CD8-positive, alpha-beta memory T cell (primary cell): ENCODE measurements at regions not wholly inside any gene's neighbourhood (a gene's known extent, or its start where the extent isn't known, plus 50 kb on each side); places are given as distances from the start of the nearest gene placed in this dataset.

ENCODE experiments used
- CTCF ChIA-PET: fragments of 350-600 bp; sonication (Branson Sonifier 250); formaldehyde crosslinking; loops from one replicate; lab custom pipeline; 2021; ENCODE audit warnings: antibody characterized with exemption; lab: Charles Lee
- POLR2A ChIA-PET: fragments of 350-600 bp; sonication (Branson Sonifier 250); formaldehyde crosslinking; loops from one replicate; lab custom pipeline; 2021; ENCODE audit warnings: antibody characterized with exemption; lab: Charles Lee
- DNase-seq, 5 donors: peaks; one replicate each; pipeline versions ENCODE4 v3.0.0 to v3.0.0-alpha.2; 2020 to 2022; ENCODE audit warnings: mixed read lengths in 1 of 5
- H3K27ac ChIP-seq: one replicate; pipeline ENCODE4 v1.7.0; 2013; ENCODE audit warnings: low read depth, mild to moderate bottlenecking, low read length, moderate library complexity
- H3K27me3 ChIP-seq: 2 replicates; pipeline ENCODE4 v1.7.0; 2013; ENCODE audit warnings: low read length, mild to moderate bottlenecking; ENCODE audit not compliant: insufficient read depth, poor library complexity, severe bottlenecking
- H3K36me3 ChIP-seq: 2 replicates; pipeline ENCODE4 v1.7.0; 2013; ENCODE audit warnings: mild to moderate bottlenecking, low read length, moderate library complexity; ENCODE audit not compliant: insufficient read depth
- H3K4me1 ChIP-seq: 2 replicates; pipeline ENCODE4 v1.7.0; 2013; ENCODE audit warnings: mild to moderate bottlenecking, low read length, moderate library complexity; ENCODE audit not compliant: insufficient read depth
- H3K4me3 ChIP-seq: 2 replicates; pipeline ENCODE4 v1.7.0; 2013; ENCODE audit warnings: mild to moderate bottlenecking, low read length
- H3K9me3 ChIP-seq: 2 replicates; pipeline ENCODE4 v1.7.0; 2013; ENCODE audit warnings: mild to moderate bottlenecking, low read length
- H3K27ac Mint-ChIP-seq, 8 donors: one replicate each; pipeline ENCODE4 v1.8.0; 2020 to 2021; ENCODE audit warnings: mixed read lengths in 8 of 8, mild to moderate bottlenecking in 6 of 8, inconsistent platforms in 3 of 8, moderate library complexity in 3 of 8
- H3K27me3 Mint-ChIP-seq, 2 donors: one replicate each; pipeline ENCODE4 v1.8.0; 2020 to 2021; ENCODE audit warnings: mixed read lengths in 2 of 2, mild to moderate bottlenecking in 1 of 2, moderate library complexity in 1 of 2
- H3K36me3 Mint-ChIP-seq, 3 donors: one replicate each; pipeline ENCODE4 v1.8.0; 2020 to 2021; ENCODE audit warnings: mixed read lengths in 3 of 3, inconsistent platforms in 1 of 3, mild to moderate bottlenecking in 1 of 3
- H3K4me1 Mint-ChIP-seq, 3 donors: one replicate each; pipeline ENCODE4 v1.8.0; 2020 to 2021; ENCODE audit warnings: mixed read lengths in 3 of 3, inconsistent platforms in 1 of 3, mild to moderate bottlenecking in 1 of 3
- H3K4me3 Mint-ChIP-seq, 7 donors: one replicate each; pipeline ENCODE4 v1.8.0; 2020 to 2021; ENCODE audit warnings: mixed read lengths in 7 of 7, mild to moderate bottlenecking in 6 of 7, moderate library complexity in 4 of 7, inconsistent platforms in 2 of 7
- H3K9me3 Mint-ChIP-seq, 5 donors: one replicate each; pipeline ENCODE4 v1.8.0; 2020 to 2022; ENCODE audit warnings: mixed read lengths in 5 of 5, mild to moderate bottlenecking in 3 of 5, moderate library complexity in 2 of 5, inconsistent platforms in 1 of 5

DNA sequence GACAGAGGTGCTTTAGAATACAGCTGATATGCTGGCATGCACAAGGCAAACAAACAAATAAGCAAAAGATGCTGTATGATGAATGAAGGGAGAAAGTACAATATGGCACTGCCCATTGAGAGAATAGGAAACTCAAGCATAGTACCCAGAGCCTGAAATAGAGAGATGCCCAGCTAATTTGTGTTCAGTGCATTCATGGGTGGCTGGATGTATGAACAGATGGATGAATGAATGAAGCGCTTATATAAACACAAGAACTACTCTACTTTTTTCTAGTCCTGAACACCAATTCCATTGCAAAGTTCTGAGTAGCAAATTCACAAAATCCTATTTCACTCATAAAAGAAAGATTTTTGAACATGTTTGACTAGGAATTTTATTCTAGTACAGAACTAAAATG, 756.3 kb downstream of the SATB2 start:
- no peaks in the 10 kb centered on the region for H3K36me3 ChIP-seq
- Mint-ChIP-seq H3K27me3 (peaks cover 0 to 1% of the 10 kb centered on the region in 2 donors), H3K4me3 (no peak overlapping the region), H3K36me3 (no peaks in the 10 kb centered on the region), H3K27ac (no peak overlapping the region), H3K9me3 (peaks cover 0 to 3% (median 0%) of the 10 kb centered on the region in 5 donors), H3K4me1 (no peaks in the 10 kb centered on the region)
- ChIA-PET CTCF (no interaction called here), POLR2A (no interaction called here)
- H3K27ac ChIP-seq, result no peak overlapping the region
- no peaks in the 10 kb centered on the region for H3K4me1 ChIP-seq
- DNase-seq, result no peak
- no peaks in the 10 kb centered on the region for H3K27me3 ChIP-seq
- H3K9me3 ChIP-seq, result no peaks in the 10 kb centered on the region
- no peak overlapping the region for H3K4me3 ChIP-seq

DNA sequence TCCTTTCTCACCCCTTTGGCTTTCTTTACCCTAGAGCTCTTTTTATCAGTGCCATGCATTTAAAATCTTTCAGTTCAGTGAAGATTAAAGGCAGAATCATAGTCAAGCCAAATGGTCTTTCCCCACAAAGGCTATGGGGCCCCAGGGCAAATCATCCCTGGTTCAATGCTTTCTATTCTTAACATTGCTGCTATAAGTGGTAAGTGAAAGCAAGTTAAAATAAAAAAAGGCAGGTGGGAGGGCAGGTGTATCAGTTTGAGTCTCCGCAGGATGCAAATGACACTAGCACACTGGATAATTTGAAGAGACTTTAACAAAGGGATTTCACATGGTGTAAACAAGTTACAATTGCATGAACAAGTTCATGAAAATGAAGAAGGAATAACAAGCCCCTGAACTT, 757.4 kb downstream of the SATB2 start:
- Histone ChIP-seq H3K4me3 (no peak overlapping the region), H3K9me3 (no peaks in the 10 kb centered on the region), H3K27ac (no peak overlapping the region), H3K36me3 (no peaks in the 10 kb centered on the region), H3K27me3 (no peaks in the 10 kb centered on the region), H3K4me1 (no peaks in the 10 kb centered on the region)
- ChIA-PET POLR2A (no interaction called here), CTCF (no interaction called here)
- Mint-ChIP-seq H3K36me3 (no peaks in the 10 kb centered on the region), H3K27ac (no peak overlapping the region), H3K4me3 (no peak overlapping the region), H3K27me3 (peaks cover 0 to 1% of the 10 kb centered on the region in 2 donors), H3K9me3 (peaks cover 0 to 3% (median 0%) of the 10 kb centered on the region in 5 donors), H3K4me1 (no peaks in the 10 kb centered on the region)
- DNase-seq, result no peak

DNA sequence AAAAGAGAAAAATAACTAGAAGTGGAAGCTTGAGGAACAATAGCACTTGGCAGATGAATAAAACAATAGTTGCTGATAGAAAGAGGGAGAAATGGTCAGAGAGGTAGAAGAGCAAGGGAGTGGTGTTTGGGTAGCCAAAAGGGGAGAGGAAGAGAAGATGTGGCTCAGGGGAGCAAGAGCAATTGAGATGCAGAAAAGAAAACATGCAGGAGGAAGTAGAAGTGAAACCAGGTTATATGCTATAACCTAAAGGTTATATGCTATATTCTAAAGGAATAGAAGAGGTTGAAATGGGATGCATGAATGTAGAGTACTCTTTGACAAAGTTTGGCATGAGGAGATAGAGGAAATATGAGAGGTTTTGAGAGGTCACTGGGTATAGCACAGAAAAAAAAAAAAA, 759.5 kb downstream of the SATB2 start:
- Mint-ChIP-seq H3K9me3 (peaks cover 0 to 3% (median 1%) of the 10 kb centered on the region in 5 donors), H3K36me3 (no peaks in the 10 kb centered on the region), H3K27me3 (peaks cover 0 to 1% of the 10 kb centered on the region in 2 donors), H3K27ac (no peak overlapping the region), H3K4me1 (no peaks in the 10 kb centered on the region), H3K4me3 (no peak overlapping the region)
- H3K27ac ChIP-seq, result no peak overlapping the region
- no peak for DNase-seq
- ChIA-PET CTCF (no interaction called here), POLR2A (no interaction called here)
- no peaks in the 10 kb centered on the region for H3K27me3 ChIP-seq
- no peaks in the 10 kb centered on the region for H3K36me3 ChIP-seq
- H3K9me3 ChIP-seq, result no peaks in the 10 kb centered on the region
- no peaks in the 10 kb centered on the region for H3K4me1 ChIP-seq
- no peak overlapping the region for H3K4me3 ChIP-seq

DNA sequence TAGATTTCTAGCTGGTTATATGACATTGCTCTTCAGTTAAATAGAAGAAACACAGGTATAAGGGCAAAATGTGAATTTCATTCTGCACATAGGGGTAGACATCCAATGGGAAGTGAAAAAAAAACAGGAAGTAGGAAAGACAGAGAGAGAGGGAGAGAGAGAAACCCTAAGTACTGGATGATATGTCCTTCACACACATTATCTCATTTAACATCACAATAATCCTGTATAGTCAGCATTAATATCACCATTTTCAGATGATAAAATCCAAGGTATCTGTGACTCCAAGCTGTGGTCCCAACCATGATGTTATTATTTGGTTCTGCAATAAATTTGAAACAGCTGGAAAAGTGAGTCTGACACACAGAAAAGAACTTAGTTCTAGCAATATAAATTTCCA, 759.9 kb downstream of the SATB2 start:
- Mint-ChIP-seq H3K4me3 (no peak overlapping the region), H3K27me3 (peaks cover 0 to 1% of the 10 kb centered on the region in 2 donors), H3K9me3 (peaks cover 0 to 3% (median 1%) of the 10 kb centered on the region in 5 donors), H3K27ac (no peak overlapping the region), H3K36me3 (no peaks in the 10 kb centered on the region), H3K4me1 (no peaks in the 10 kb centered on the region)
- H3K4me3 ChIP-seq, result no peak overlapping the region
- no peak for DNase-seq
- ChIA-PET CTCF (no interaction called here), POLR2A (no interaction called here)
- no peak overlapping the region for H3K27ac ChIP-seq
- no peaks in the 10 kb centered on the region for H3K4me1 ChIP-seq
- H3K36me3 ChIP-seq, result no peaks in the 10 kb centered on the region
- no peaks in the 10 kb centered on the region for H3K27me3 ChIP-seq
- H3K9me3 ChIP-seq, result no peaks in the 10 kb centered on the region

DNA sequence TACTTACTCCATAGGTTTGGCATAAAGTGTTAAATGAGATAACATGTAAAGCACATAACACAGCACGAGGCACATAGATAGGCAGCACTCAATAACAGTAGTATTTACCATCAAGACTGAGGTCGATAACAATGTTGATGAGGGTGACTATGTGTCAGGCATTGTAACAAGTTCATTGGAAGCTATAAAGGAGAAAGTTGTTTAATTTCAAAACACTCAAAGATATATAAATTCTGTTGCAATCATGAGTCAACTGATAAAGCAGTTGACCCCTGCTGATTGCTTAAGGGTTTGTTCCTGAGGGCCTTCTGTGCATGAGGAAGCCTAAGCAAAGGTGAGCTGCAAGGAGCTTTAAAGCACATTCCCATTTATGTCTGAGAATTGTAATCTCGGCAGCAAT, 760.5 kb downstream of the SATB2 start:
- no peak overlapping the region for H3K4me3 Mint-ChIP-seq
- H3K36me3 ChIP-seq, result no peaks in the 10 kb centered on the region
- H3K9me3 Mint-ChIP-seq, result peaks cover 0 to 3% (median 2%) of the 10 kb centered on the region in 5 donors
- no peaks in the 10 kb centered on the region for H3K4me1 ChIP-seq
- POLR2A ChIA-PET, result no interaction called here
- no peaks in the 10 kb centered on the region for H3K36me3 Mint-ChIP-seq
- CTCF ChIA-PET, result no interaction called here
- no peaks in the 10 kb centered on the region for H3K27me3 ChIP-seq
- no peak overlapping the region for H3K27ac Mint-ChIP-seq
- no peak overlapping the region for H3K27ac ChIP-seq
- H3K9me3 ChIP-seq, result no peaks in the 10 kb centered on the region
- peaks cover 0 to 1% of the 10 kb centered on the region in 2 donors for H3K27me3 Mint-ChIP-seq
- H3K4me3 ChIP-seq, result no peak overlapping the region
- no peaks in the 10 kb centered on the region for H3K4me1 Mint-ChIP-seq
- DNase-seq, result no peak

DNA sequence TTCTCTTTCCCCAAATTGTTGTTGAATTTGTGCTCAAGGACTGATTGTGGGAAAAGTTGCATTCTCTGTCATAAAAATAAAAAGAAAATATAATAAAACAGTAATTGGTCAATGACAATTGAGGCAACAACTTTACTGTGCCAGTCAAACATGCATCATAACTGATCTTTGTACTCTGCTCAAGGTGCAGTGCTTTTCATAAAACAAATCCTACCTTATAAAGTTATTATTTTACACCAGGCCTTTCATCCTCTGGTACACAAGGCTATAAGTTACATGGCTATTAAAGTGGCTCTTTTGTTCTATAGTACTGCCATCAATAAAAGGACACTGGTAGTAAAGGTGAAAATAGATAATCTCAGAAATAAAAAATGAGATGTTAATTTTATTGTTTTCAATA, 761.9 kb downstream of the SATB2 start:
- DNase-seq, result no peak
- Mint-ChIP-seq H3K36me3 (no peaks in the 10 kb centered on the region), H3K27ac (no peak overlapping the region), H3K9me3 (peaks cover 0 to 5% (median 3%) of the 10 kb centered on the region in 5 donors), H3K4me3 (no peak overlapping the region), H3K4me1 (no peaks in the 10 kb centered on the region), H3K27me3 (peaks cover 0 to 1% of the 10 kb centered on the region in 2 donors)
- POLR2A ChIA-PET, result no interaction called here
- Histone ChIP-seq H3K9me3 (no peaks in the 10 kb centered on the region), H3K27me3 (no peaks in the 10 kb centered on the region), H3K4me1 (no peaks in the 10 kb centered on the region), H3K36me3 (no peaks in the 10 kb centered on the region), H3K4me3 (no peak overlapping the region), H3K27ac (no peak overlapping the region)
- CTCF ChIA-PET, result no interaction called here

DNA sequence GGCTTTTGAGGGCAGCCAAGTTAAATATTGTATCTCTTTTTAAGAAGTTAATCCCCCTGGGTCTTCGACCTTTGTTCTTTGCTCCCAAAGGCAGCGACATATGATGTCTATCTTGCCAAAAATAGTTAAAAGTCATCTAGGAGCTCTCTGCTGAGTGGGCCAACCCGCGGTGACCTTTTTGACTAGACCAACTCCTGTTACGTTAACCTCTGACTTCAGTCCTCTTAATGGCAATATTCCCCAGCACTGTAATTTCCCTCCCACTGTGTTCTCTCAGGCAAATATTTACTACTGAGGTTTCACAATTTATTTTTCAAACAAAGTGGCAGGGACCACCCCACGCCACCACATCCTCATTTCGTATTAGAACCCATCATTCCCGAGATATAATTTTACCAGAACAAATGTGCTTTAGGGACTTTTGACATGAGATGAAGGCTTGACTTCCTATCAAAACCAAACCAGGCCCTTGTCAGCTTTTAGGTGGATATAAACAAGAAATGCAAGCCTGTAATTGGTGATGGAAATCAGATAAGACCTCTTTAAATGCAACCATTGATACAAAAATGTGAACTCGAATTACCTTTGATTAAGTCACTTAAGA, 764.7 kb downstream of the SATB2 start:
- CTCF ChIA-PET, result no interaction called here
- H3K27me3 Mint-ChIP-seq, result peaks cover 0 to under 1% of the 10 kb centered on the region in 2 donors
- no peak overlapping the region for H3K4me3 ChIP-seq
- no peaks in the 10 kb centered on the region for H3K27me3 ChIP-seq
- peaks cover 0 to 11% (median 5%) of the 10 kb centered on the region in 5 donors for H3K9me3 Mint-ChIP-seq
- POLR2A ChIA-PET, result no interaction called here
- no peaks in the 10 kb centered on the region for H3K4me1 Mint-ChIP-seq
- DNase-seq, result no peak
- H3K4me1 ChIP-seq, result no peaks in the 10 kb centered on the region
- H3K27ac Mint-ChIP-seq, result no peak overlapping the region
- H3K27ac ChIP-seq, result no peak overlapping the region
- H3K36me3 ChIP-seq, result no peaks in the 10 kb centered on the region
- H3K9me3 ChIP-seq, result no peaks in the 10 kb centered on the region
- H3K4me3 Mint-ChIP-seq, result no peak overlapping the region
- H3K36me3 Mint-ChIP-seq, result no peaks in the 10 kb centered on the region

DNA sequence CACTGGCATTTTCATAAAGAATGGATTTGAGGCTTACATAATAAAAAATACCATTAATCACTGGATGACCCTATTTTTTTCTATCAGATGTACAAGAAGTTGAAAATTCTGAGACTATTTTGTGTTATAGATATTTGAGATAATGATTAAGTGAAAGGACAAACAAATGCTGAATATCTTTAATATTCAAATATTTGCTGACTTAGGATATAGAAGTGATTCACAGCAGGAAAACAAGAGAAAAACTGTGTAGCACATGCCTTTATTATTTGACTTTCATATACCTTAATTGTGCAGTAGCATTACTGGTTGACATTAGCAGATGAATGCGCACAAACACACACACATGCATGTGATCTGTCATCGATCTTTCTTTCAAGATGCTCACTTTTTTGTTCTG, 766.5 kb downstream of the SATB2 start:
- Mint-ChIP-seq H3K27ac (no peak overlapping the region), H3K4me1 (no peaks in the 10 kb centered on the region), H3K4me3 (no peak overlapping the region), H3K9me3 (peaks cover 0 to 11% (median 5%) of the 10 kb centered on the region in 5 donors), H3K27me3 (no peaks in the 10 kb centered on the region), H3K36me3 (no peaks in the 10 kb centered on the region)
- no peaks in the 10 kb centered on the region for H3K27me3 ChIP-seq
- no peaks in the 10 kb centered on the region for H3K4me1 ChIP-seq
- no peaks in the 10 kb centered on the region for H3K9me3 ChIP-seq
- no peak overlapping the region for H3K4me3 ChIP-seq
- no peaks in the 10 kb centered on the region for H3K36me3 ChIP-seq
- H3K27ac ChIP-seq, result no peak overlapping the region
- no peak for DNase-seq
- ChIA-PET POLR2A (no interaction called here), CTCF (no interaction called here)
